ENCODE measurements at regions not wholly inside any gene's neighbourhood (a gene's known extent, or its start where the extent isn't known, plus 50 kb on each side); places are given as distances from the start of the nearest gene placed in this dataset.
A peak's percentile ranks its signal among the peaks of the same experiment; 100 is the strongest.

- Histone ChIP-seq H3K9me3 (ENCODE audit: control extremely low read depth in 1 of 5, control insufficient read depth in 4 of 5, insufficient read depth in 2 of 5, low read depth in 1 of 5, low read length in 4 of 5) (no peaks in the 10 kb centered on the region), H3K4me1 (ENCODE audit: control extremely low read depth in 1 of 4, control insufficient read depth in 4 of 4, insufficient read depth in 4 of 4, low read length in 3 of 4) (no peaks in the 10 kb centered on the region), H3K36me3 (ENCODE audit: control insufficient read depth in 4 of 4, insufficient read depth in 4 of 4, low read length in 3 of 4) (no peaks in the 10 kb centered on the region), H3K27me3 (replicated peaks in 2 of 5; ENCODE audit: control insufficient read depth in 4 of 5, insufficient read depth in 5 of 5, low read length in 4 of 5) (no peaks in the 10 kb centered on the region), H3K4me3 (ENCODE audit: control insufficient read depth in 1 of 7, extremely low read depth in 1 of 7, insufficient read depth in 4 of 7, low read depth in 2 of 7, low read length in 6 of 7) (no peak overlapping the region), H3K27ac (ENCODE audit: insufficient read depth in 1 of 2, low read depth in 1 of 2, low read length in 2 of 2, poor library complexity in 1 of 2, severe bottlenecking in 2 of 2) (no peak overlapping the region)
- DNase-seq = no peak
- POLR2A ChIA-PET = no interaction called here
- CTCF ChIA-PET = no interaction called here
- WGBS (ENCODE audit: insufficient coverage) = 100% methylated on average over 1 of the region's 2 CpGs
Measured at GRCh38 chrX:22882543-22882942, 117.2 kb upstream of the DDX53 start.

GRCh38 chrX:22889819-22890218 is 109.9 kb upstream of the DDX53 start:
- no peak overlapping the region for H3K27ac ChIP-seq (ENCODE audit: insufficient read depth in 1 of 2, low read depth in 1 of 2, low read length in 2 of 2, poor library complexity in 1 of 2, severe bottlenecking in 2 of 2)
- H3K9me3 ChIP-seq (ENCODE audit: control extremely low read depth in 1 of 5, control insufficient read depth in 4 of 5, insufficient read depth in 2 of 5, low read depth in 1 of 5, low read length in 4 of 5) = no peaks in the 10 kb centered on the region
- 4% methylated on average over 3 of the region's 3 CpGs for WGBS (ENCODE audit: insufficient coverage)
- no peak overlapping the region for H3K4me3 ChIP-seq (ENCODE audit: control insufficient read depth in 1 of 7, extremely low read depth in 1 of 7, insufficient read depth in 4 of 7, low read depth in 2 of 7, low read length in 6 of 7)
- DNase-seq = no peak
- H3K27me3 ChIP-seq (replicated peaks in 2 of 5; ENCODE audit: control insufficient read depth in 4 of 5, insufficient read depth in 5 of 5, low read length in 4 of 5) = no peaks in the 10 kb centered on the region
- ChIA-PET POLR2A (no interaction called here), CTCF (interaction anchor here (0.5 kb wide), 1 partner anchor 99 kb away, joined by 3 read pairs; no protein-coding TSS in a partner anchor)
- H3K36me3 ChIP-seq (ENCODE audit: control insufficient read depth in 4 of 4, insufficient read depth in 4 of 4, low read length in 3 of 4) = no peaks in the 10 kb centered on the region
- H3K4me1 ChIP-seq (ENCODE audit: control extremely low read depth in 1 of 4, control insufficient read depth in 4 of 4, insufficient read depth in 4 of 4, low read length in 3 of 4) = no peaks in the 10 kb centered on the region

GRCh38 chrX:22912616-22913015 is 87.1 kb upstream of the DDX53 start:
- WGBS (ENCODE audit: insufficient coverage) = 100% methylated on average over 1 of the region's 3 CpGs
- Histone ChIP-seq H3K4me3 (ENCODE audit: control insufficient read depth in 1 of 7, extremely low read depth in 1 of 7, insufficient read depth in 4 of 7, low read depth in 2 of 7, low read length in 6 of 7) (no peak overlapping the region), H3K9me3 (ENCODE audit: control extremely low read depth in 1 of 5, control insufficient read depth in 4 of 5, insufficient read depth in 2 of 5, low read depth in 1 of 5, low read length in 4 of 5) (no peaks in the 10 kb centered on the region), H3K27ac (ENCODE audit: insufficient read depth in 1 of 2, low read depth in 1 of 2, low read length in 2 of 2, poor library complexity in 1 of 2, severe bottlenecking in 2 of 2) (no peak overlapping the region), H3K27me3 (replicated peaks in 2 of 5; ENCODE audit: control insufficient read depth in 4 of 5, insufficient read depth in 5 of 5, low read length in 4 of 5) (no peaks in the 10 kb centered on the region), H3K4me1 (ENCODE audit: control extremely low read depth in 1 of 4, control insufficient read depth in 4 of 4, insufficient read depth in 4 of 4, low read length in 3 of 4) (peaks cover 0 to 4% (median 0%) of the 10 kb centered on the region in 4 experiments), H3K36me3 (ENCODE audit: control insufficient read depth in 4 of 4, insufficient read depth in 4 of 4, low read length in 3 of 4) (no peaks in the 10 kb centered on the region)
- DNase-seq = peak in 2 of 3 donors; percentile 37 to 52
- ChIA-PET CTCF (no interaction called here), POLR2A (no interaction called here)

GRCh38 chrX:22922961-22923360 is 76.8 kb upstream of the DDX53 start:
- ChIA-PET POLR2A (no interaction called here), CTCF (no interaction called here)
- no peaks in the 10 kb centered on the region for H3K9me3 ChIP-seq (ENCODE audit: control extremely low read depth in 1 of 5, control insufficient read depth in 4 of 5, insufficient read depth in 2 of 5, low read depth in 1 of 5, low read length in 4 of 5)
- H3K27ac ChIP-seq (ENCODE audit: insufficient read depth in 1 of 2, low read depth in 1 of 2, low read length in 2 of 2, poor library complexity in 1 of 2, severe bottlenecking in 2 of 2) = no peak overlapping the region
- peaks cover 0 to 9% (median under 1%) of the 10 kb centered on the region in 4 experiments for H3K4me1 ChIP-seq (ENCODE audit: control extremely low read depth in 1 of 4, control insufficient read depth in 4 of 4, insufficient read depth in 4 of 4, low read length in 3 of 4)
- DNase-seq = peak; percentile 65 to 92 (median 87)
- no peaks in the 10 kb centered on the region for H3K36me3 ChIP-seq (ENCODE audit: control insufficient read depth in 4 of 4, insufficient read depth in 4 of 4, low read length in 3 of 4)
- H3K27me3 ChIP-seq (replicated peaks in 2 of 5; ENCODE audit: control insufficient read depth in 4 of 5, insufficient read depth in 5 of 5, low read length in 4 of 5) = no peaks in the 10 kb centered on the region
- 14% methylated on average over 3 of the region's 5 CpGs for WGBS (ENCODE audit: insufficient coverage)
- H3K4me3 ChIP-seq (ENCODE audit: control insufficient read depth in 1 of 7, extremely low read depth in 1 of 7, insufficient read depth in 4 of 7, low read depth in 2 of 7, low read length in 6 of 7) = no peak overlapping the region

DNA sequence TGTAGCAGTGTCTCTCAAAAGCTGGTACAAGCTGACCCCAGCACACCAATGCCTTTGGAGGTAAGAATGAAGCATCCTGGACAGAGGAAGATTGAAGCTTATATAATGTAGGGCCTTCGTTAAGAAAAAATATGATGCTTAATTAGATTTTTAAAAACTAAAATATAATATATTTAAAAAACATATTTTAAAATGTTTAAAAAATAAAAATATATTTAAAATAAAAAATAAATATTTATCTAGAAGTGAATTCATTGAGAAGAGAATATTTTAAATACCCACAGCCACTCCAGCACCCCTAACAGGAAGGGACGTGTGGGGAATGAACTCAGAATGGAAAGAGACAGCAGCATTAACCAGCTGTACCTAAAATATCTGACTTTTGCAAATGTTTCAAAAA is 65.1 kb upstream of the DDX53 start:
- ChIA-PET POLR2A (no interaction called here), CTCF (no interaction called here)
- no peak overlapping the region for H3K4me3 ChIP-seq (ENCODE audit: control insufficient read depth in 1 of 7, extremely low read depth in 1 of 7, insufficient read depth in 4 of 7, low read depth in 2 of 7, low read length in 6 of 7)
- no peaks in the 10 kb centered on the region for H3K9me3 ChIP-seq (ENCODE audit: control extremely low read depth in 1 of 5, control insufficient read depth in 4 of 5, insufficient read depth in 2 of 5, low read depth in 1 of 5, low read length in 4 of 5)
- peaks cover 0 to 8% (median 2%) of the 10 kb centered on the region in 4 experiments for H3K4me1 ChIP-seq (ENCODE audit: control extremely low read depth in 1 of 4, control insufficient read depth in 4 of 4, insufficient read depth in 4 of 4, low read length in 3 of 4)
- DNase-seq = no peak
- no peaks in the 10 kb centered on the region for H3K36me3 ChIP-seq (ENCODE audit: control insufficient read depth in 4 of 4, insufficient read depth in 4 of 4, low read length in 3 of 4)
- H3K27ac ChIP-seq (ENCODE audit: insufficient read depth in 1 of 2, low read depth in 1 of 2, low read length in 2 of 2, poor library complexity in 1 of 2, severe bottlenecking in 2 of 2) = no peak overlapping the region
- WGBS (ENCODE audit: insufficient coverage) = no CpG with 5 or more reads among the region's 2 CpGs
- H3K27me3 ChIP-seq (replicated peaks in 2 of 5; ENCODE audit: control insufficient read depth in 4 of 5, insufficient read depth in 5 of 5, low read length in 4 of 5) = no peaks in the 10 kb centered on the region

DNA sequence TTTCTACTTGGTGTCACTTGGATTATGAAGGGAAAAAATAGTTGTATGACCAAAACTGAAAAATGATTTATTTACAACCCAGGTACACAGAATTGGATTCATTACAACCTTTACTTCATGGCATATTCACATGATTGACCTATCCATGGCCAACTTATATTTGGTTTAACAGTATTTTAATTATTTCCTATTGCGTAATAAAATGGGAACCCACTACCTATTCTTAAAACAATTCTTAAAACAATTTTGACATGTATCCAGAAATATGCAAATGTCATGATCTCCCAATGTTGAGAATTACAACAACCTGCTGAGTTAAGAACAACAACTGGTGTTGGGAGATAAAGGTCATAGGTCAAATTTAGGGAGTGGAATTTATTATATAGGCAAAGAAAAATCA is 54.8 kb upstream of the DDX53 start:
- no peaks in the 10 kb centered on the region for H3K4me1 ChIP-seq (ENCODE audit: control extremely low read depth in 1 of 4, control insufficient read depth in 4 of 4, insufficient read depth in 4 of 4, low read length in 3 of 4)
- ChIA-PET POLR2A (no interaction called here), CTCF (no interaction called here)
- no peak overlapping the region for H3K27ac ChIP-seq (ENCODE audit: insufficient read depth in 1 of 2, low read depth in 1 of 2, low read length in 2 of 2, poor library complexity in 1 of 2, severe bottlenecking in 2 of 2)
- WGBS (ENCODE audit: insufficient coverage) = no CpG with 5 or more reads among the region's 1 CpG
- DNase-seq = no peak
- no peaks in the 10 kb centered on the region for H3K36me3 ChIP-seq (ENCODE audit: control insufficient read depth in 4 of 4, insufficient read depth in 4 of 4, low read length in 3 of 4)
- no peaks in the 10 kb centered on the region for H3K27me3 ChIP-seq (replicated peaks in 2 of 5; ENCODE audit: control insufficient read depth in 4 of 5, insufficient read depth in 5 of 5, low read length in 4 of 5)
- H3K4me3 ChIP-seq (ENCODE audit: control insufficient read depth in 1 of 7, extremely low read depth in 1 of 7, insufficient read depth in 4 of 7, low read depth in 2 of 7, low read length in 6 of 7) = no peak overlapping the region
- H3K9me3 ChIP-seq (ENCODE audit: control extremely low read depth in 1 of 5, control insufficient read depth in 4 of 5, insufficient read depth in 2 of 5, low read depth in 1 of 5, low read length in 4 of 5) = no peaks in the 10 kb centered on the region
